GM12878 (cell line): ENCODE measurements at regions not wholly inside any gene's neighbourhood (a gene's known extent, or its start where the extent isn't known, plus 50 kb on each side); places are given as distances from the start of the nearest gene placed in this dataset.

ENCODE experiments used
- ATAC-seq: fragments of 200-7000 bp; cut with Tn5 transposase; 3 replicates; pipeline ENCODE4 v1.9.1; 2020; ENCODE audit warnings: mild to moderate bottlenecking, moderate library complexity
- BruUV-seq: library from RNA; stranded (reverse); fragments of 400-500 nt; replicated peaks from 2 replicates; lab custom pipeline; 2021; lab: Mats Ljungman, UMichigan
- CTCF ChIA-PET: fragments of 300-600 bp; sonication (Branson Sonifier 250); formaldehyde crosslinking; extraction: SDS; loops from one replicate; lab custom pipeline; 2021; ENCODE audit warnings: inconsistent platforms; lab: Yijun Ruan, JAX
- POLR2A ChIA-PET: fragments of 350-600 bp; formaldehyde crosslinking; extraction: SDS; loops from one replicate; lab custom pipeline; 2021; ENCODE audit warnings: inconsistent platforms; lab: Charles Lee
- RAD21 ChIA-PET: fragments of 300-600 bp; sonication (Branson Sonifier 250); formaldehyde crosslinking; loops from one replicate; lab custom pipeline; 2023; ENCODE audit warnings: antibody characterized with exemption; ENCODE audit not compliant: unreplicated experiment; lab: Charles Lee
- SMC1A ChIA-PET: fragments of 300-600 bp; sonication (Branson Sonifier 250); formaldehyde crosslinking; loops from one replicate; lab custom pipeline; 2023; ENCODE audit not compliant: unreplicated experiment, uncharacterized antibody; lab: Charles Lee
- DNase-seq: peaks from one replicate; pipeline ENCODE4 v3.0.0-alpha.2; 2011; ENCODE audit warnings: low read depth, low spot score
- FAIRE-seq: peaks from 3 replicates; lab custom pipeline; 2011; peaks lifted over from hg19 to GRCh38; lab: Jason Lieb, UNC
- H2AFZ ChIP-seq: 2 replicates; pipeline ENCODE4 v1.6.0; 2011; ENCODE audit warnings: low read depth, low read length, control low read depth; ENCODE audit not compliant: control insufficient read depth
- H3K27ac ChIP-seq: 2 replicates; pipeline ENCODE4 v1.5.1; 2011; ENCODE audit warnings: control low read depth; ENCODE audit not compliant: control insufficient read depth, insufficient read depth
- H3K27me3 ChIP-seq, 2 experiments: replicated peaks in 1 of 2; 2 replicates each; pipeline versions ENCODE4 v1.6.0 to v1.6.1; 2011; ENCODE audit warnings: low read length in 1 of 2; ENCODE audit not compliant: control insufficient read depth in 2 of 2, insufficient read depth in 2 of 2
- H3K36me3 ChIP-seq, 2 experiments: 2 replicates each; pipeline ENCODE4 v1.5.1; 2011; ENCODE audit warnings: low read length in 1 of 2; ENCODE audit not compliant: control insufficient read depth in 2 of 2, insufficient read depth in 2 of 2
- H3K4me1 ChIP-seq: 2 replicates; pipeline ENCODE4 v1.6.1; 2011; ENCODE audit warnings: mild to moderate bottlenecking, low read length, moderate library complexity, mixed read lengths; ENCODE audit not compliant: control insufficient read depth, insufficient read depth
- H3K4me2 ChIP-seq: 2 replicates; pipeline ENCODE4 v1.6.0; 2011; ENCODE audit warnings: control low read depth; ENCODE audit not compliant: control insufficient read depth, insufficient read depth
- H3K4me3 ChIP-seq: fragments of 200-600 bp; sonication (generic); 2 replicates; pipeline ENCODE4 v1.5.1; 2016
- H3K79me2 ChIP-seq: 2 replicates; pipeline ENCODE4 v1.6.0; 2011; ENCODE audit warnings: low read length; ENCODE audit not compliant: control insufficient read depth, insufficient read depth
- H3K9ac ChIP-seq: 2 replicates; pipeline ENCODE4 v1.8.0; 2011; ENCODE audit warnings: low read length, control low read depth, mixed read lengths; ENCODE audit not compliant: control insufficient read depth, insufficient read depth
- H3K9me3 ChIP-seq: replicated peaks from 3 replicates; pipeline ENCODE4 v1.5.1; 2011; ENCODE audit warnings: mild to moderate bottlenecking, low read length; ENCODE audit not compliant: control insufficient read depth, insufficient read depth
- H4K20me1 ChIP-seq: 2 replicates; pipeline ENCODE4 v1.6.0; 2011; ENCODE audit not compliant: control insufficient read depth, insufficient read depth
- BACH1 ChIP-seq: fragments of 450-650 bp; IDR thresholded peaks from 2 replicates; pipeline ENCODE4 v1.6.1; 2017; ENCODE audit warnings: mild to moderate bottlenecking, borderline replicate concordance
- BCL11A ChIP-seq: IDR thresholded peaks from 2 replicates; pipeline ENCODE4 v1.6.1; 2011; ENCODE audit warnings: low read depth, low read length
- BMI1 ChIP-seq: fragments of 450-650 bp; IDR thresholded peaks from 2 replicates; pipeline ENCODE4 v1.6.1; 2016; ENCODE audit warnings: mild to moderate bottlenecking, moderate library complexity, borderline replicate concordance
- CEBPZ ChIP-seq: fragments of 150-350 bp; IDR thresholded peaks from 2 replicates; pipeline ENCODE4 v1.6.1; 2016; ENCODE audit warnings: low read depth, low read length
- HDGF ChIP-seq: fragments of 450-650 bp; IDR thresholded peaks from 2 replicates; pipeline ENCODE4 v1.6.1; 2016; ENCODE audit warnings: antibody characterized with exemption
- IKZF2 ChIP-seq, 2 experiments: fragments of 450-650 bp; IDR thresholded peaks; 2 replicates each; pipeline ENCODE4 v1.6.1; 2017; ENCODE audit warnings: mild to moderate bottlenecking in 2 of 2, moderate library complexity in 2 of 2
- IRF4 ChIP-seq: IDR thresholded peaks from 2 replicates; pipeline ENCODE4 v1.6.1; 2011; ENCODE audit warnings: low read depth, low read length
- JUND ChIP-seq: IDR thresholded peaks from 2 replicates; pipeline ENCODE4 v1.6.1; 2012; ENCODE audit warnings: low read depth, mild to moderate bottlenecking, low read length, improper control_type of control experiment, moderate library complexity
- WGBS: methylation state at CpG from one replicate; pipeline ENCODE4 v1.1.6; 2016; ENCODE audit warnings: low lambda C conversion rate; ENCODE audit not compliant: insufficient replicate concordance, insufficient coverage; ENCODE audit errors: missing lambda C conversion rate; 5-methylcytosine and 5-hydroxymethylcytosine counted together
- in situ Hi-C: fragments of 300-500 bp; cut with MboI; formaldehyde crosslinking; loops from 9 replicates; pipeline ENCODE4 v1.14.3; 2018; ENCODE audit warnings: mixed read lengths
- intact Hi-C: fragments of 100-400 bp; cut with micrococcal nuclease; formaldehyde crosslinking; loops from one replicate; pipeline ENCODE4 v1.14.2; 2022; ENCODE audit not compliant: unreplicated experiment

DNA sequence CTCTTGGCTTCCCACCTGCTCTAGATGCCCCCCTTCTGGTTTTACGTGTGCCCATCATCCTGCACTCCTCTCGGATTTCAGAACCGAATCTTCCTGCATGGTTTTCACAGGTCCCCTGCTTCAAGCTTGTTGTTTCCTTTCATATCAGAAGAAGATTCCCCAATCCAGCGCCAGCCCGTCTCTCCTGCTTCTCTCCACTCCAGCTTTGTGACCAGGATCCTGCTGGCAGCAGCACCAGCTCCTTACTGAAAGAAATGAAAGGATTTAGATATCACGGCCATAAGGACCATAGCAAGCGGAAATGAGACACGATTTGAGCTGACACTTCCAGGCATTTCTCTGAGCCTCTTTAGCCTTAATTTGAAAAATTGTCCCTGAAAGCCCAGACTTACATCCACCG, 180.3 kb upstream of the UBE3A start:
- no peak for FAIRE-seq

GRCh38 chr15:25618161-25618560, 179.3 kb upstream of the UBE3A start:
- BruUV-seq: no TSS peak
- no peak overlapping the region for H3K9ac ChIP-seq
- no peaks in the 10 kb centered on the region for H3K79me2 ChIP-seq
- TF ChIP-seq JUND (no peak), IKZF2 (IDR thresholded peaks at IDR 0.05) (no peak), CEBPZ (no peak), BCL11A (no peak), IRF4 (no peak)
- ChIA-PET RAD21 (no interaction called here), POLR2A (no interaction called here), CTCF (no interaction called here), SMC1A (no interaction called here)
- WGBS: 28% methylated on average over 7 of the region's 7 CpGs
- no peak overlapping the region for H3K4me2 ChIP-seq
- no peaks in the 10 kb centered on the region for H3K27me3 ChIP-seq
- no peaks in the 10 kb centered on the region for H3K36me3 ChIP-seq
- H3K4me3 ChIP-seq: no peak overlapping the region
- no peak overlapping the region for H2AFZ ChIP-seq
- no peak for FAIRE-seq
- intact Hi-C loops (no loop called here), in situ Hi-C loops (no loop called here)
- no peak overlapping the region for H3K27ac ChIP-seq
- H3K4me1 ChIP-seq: no peaks in the 10 kb centered on the region
- no peaks in the 10 kb centered on the region; the same call in 2 of the 3 replicates for H3K9me3 ChIP-seq
- DNase-seq: no peak
- no peaks in the 10 kb centered on the region for H4K20me1 ChIP-seq
- no peak for ATAC-seq

More for the DNA sequence above, 180.3 kb upstream of the UBE3A start:
- DNase-seq (no peak), ATAC-seq (no peak)
- BruUV-seq: no TSS peak
- ChIA-PET POLR2A (no interaction called here), CTCF (no interaction called here), SMC1A (no interaction called here), RAD21 (no interaction called here)
- no peak for TF ChIP-seq HDGF
- TF ChIP-seq BMI1: no peak
- no peak for TF ChIP-seq BACH1
- Histone ChIP-seq H4K20me1 (no peaks in the 10 kb centered on the region), H3K36me3 (no peaks in the 10 kb centered on the region), H3K79me2 (no peaks in the 10 kb centered on the region), H3K4me3 (no peak overlapping the region), H3K27ac (no peak overlapping the region), H3K4me1 (no peaks in the 10 kb centered on the region), H3K9ac (no peak overlapping the region), H3K27me3 (no peaks in the 10 kb centered on the region), H2AFZ (no peak overlapping the region), H3K4me2 (no peak overlapping the region), H3K9me3 (no peaks in the 10 kb centered on the region; the same call in 2 of the 3 replicates)
- intact Hi-C loops (no loop called here), in situ Hi-C loops (no loop called here)
- WGBS: 23% methylated on average over 9 of the region's 9 CpGs
